Parathyroid adenoma (tissue), 2 donors: ENCODE measurements at regions not wholly inside any gene's neighbourhood (a gene's known extent, or its start where the extent isn't known, plus 50 kb on each side); places are given as distances from the start of the nearest gene placed in this dataset.

Experiments used
- H2AFZ ChIP-seq: fragments of 300-600 bp; sonication (generic); one replicate; pipeline ENCODE4 v1.7.0; 2017; ENCODE audit warnings: antibody characterized with exemption, mild to moderate bottlenecking
- H3K27ac ChIP-seq: fragments of 300-600 bp; sonication (generic); one replicate; pipeline ENCODE4 v1.7.0; 2017
- H3K27me3 ChIP-seq: fragments of 300-600 bp; sonication (generic); one replicate; pipeline ENCODE4 v1.7.0; 2017; ENCODE audit warnings: low read length; ENCODE audit not compliant: control insufficient read depth, insufficient read depth
- H3K36me3 ChIP-seq: fragments of 300-600 bp; sonication (generic); one replicate; pipeline ENCODE4 v1.7.0; 2017; ENCODE audit warnings: low read length; ENCODE audit not compliant: control insufficient read depth, insufficient read depth
- H3K4me1 ChIP-seq: fragments of 300-600 bp; sonication (generic); one replicate; pipeline ENCODE4 v1.7.0; 2017; ENCODE audit warnings: control low read depth
- H3K4me2 ChIP-seq: fragments of 300-600 bp; sonication (generic); one replicate; pipeline ENCODE4 v1.7.0; 2017; ENCODE audit warnings: low read length
- H3K4me3 ChIP-seq: fragments of 300-600 bp; sonication (generic); one replicate; pipeline ENCODE4 v1.7.0; 2017; ENCODE audit warnings: low read depth, low read length
- H3K79me2 ChIP-seq: fragments of 300-600 bp; sonication (generic); one replicate; pipeline ENCODE4 v1.7.0; 2017; ENCODE audit warnings: control low read depth
- H3K9ac ChIP-seq: fragments of 300-600 bp; sonication (generic); one replicate; pipeline ENCODE4 v1.7.0; 2017; ENCODE audit warnings: mild to moderate bottlenecking
- H3K9me3 ChIP-seq: fragments of 300-600 bp; sonication (generic); one replicate; pipeline ENCODE4 v1.7.0; 2017; ENCODE audit warnings: low read length; ENCODE audit not compliant: control insufficient read depth
- TF ChIP-seq, protein P1 (sequence below): fragments of 300-600 bp; sonication (generic); IDR thresholded peaks from one replicate; pipeline ENCODE4 v1.7.0; 2017; ENCODE audit warnings: antibody characterized with exemption, mild to moderate bottlenecking
- donor health status: primary hyperparathyroidism.

DNA sequence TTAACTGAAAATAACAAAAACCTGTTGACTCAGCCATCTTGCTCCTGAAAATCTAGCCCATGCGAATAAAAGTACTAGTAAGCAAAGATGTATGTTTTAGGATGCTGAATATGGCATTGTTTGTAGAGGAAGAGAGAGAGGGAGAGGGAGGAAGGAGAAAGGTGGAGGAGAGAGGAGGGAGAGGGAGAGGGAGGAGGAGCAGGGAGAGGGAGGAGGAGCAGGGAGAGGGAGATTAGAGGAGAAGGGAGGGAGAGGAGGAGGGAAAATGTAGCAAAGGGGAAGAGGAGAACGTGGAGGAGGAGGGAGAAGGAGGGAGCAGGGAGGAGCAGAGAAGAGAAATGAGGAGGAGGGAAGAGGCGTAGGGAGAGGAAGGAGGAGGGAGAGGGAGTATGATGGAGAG lies 324.5 kb upstream of the EEF2KMT start:
- H3K36me3 ChIP-seq = no peaks in the 10 kb centered on the region
- H3K9ac ChIP-seq = no peak overlapping the region
- no peak overlapping the region for H3K27ac ChIP-seq
- H3K4me1 ChIP-seq = no peaks in the 10 kb centered on the region
- no peaks in the 10 kb centered on the region for H3K79me2 ChIP-seq
- no peak overlapping the region for H2AFZ ChIP-seq
- TF ChIP-seq, protein P1, sequence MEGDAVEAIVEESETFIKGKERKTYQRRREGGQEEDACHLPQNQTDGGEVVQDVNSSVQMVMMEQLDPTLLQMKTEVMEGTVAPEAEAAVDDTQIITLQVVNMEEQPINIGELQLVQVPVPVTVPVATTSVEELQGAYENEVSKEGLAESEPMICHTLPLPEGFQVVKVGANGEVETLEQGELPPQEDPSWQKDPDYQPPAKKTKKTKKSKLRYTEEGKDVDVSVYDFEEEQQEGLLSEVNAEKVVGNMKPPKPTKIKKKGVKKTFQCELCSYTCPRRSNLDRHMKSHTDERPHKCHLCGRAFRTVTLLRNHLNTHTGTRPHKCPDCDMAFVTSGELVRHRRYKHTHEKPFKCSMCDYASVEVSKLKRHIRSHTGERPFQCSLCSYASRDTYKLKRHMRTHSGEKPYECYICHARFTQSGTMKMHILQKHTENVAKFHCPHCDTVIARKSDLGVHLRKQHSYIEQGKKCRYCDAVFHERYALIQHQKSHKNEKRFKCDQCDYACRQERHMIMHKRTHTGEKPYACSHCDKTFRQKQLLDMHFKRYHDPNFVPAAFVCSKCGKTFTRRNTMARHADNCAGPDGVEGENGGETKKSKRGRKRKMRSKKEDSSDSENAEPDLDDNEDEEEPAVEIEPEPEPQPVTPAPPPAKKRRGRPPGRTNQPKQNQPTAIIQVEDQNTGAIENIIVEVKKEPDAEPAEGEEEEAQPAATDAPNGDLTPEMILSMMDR = no peak
- H3K27me3 ChIP-seq = no peaks in the 10 kb centered on the region
- H3K9me3 ChIP-seq = no peaks in the 10 kb centered on the region
- no peak overlapping the region for H3K4me3 ChIP-seq
- H3K4me2 ChIP-seq = no peak overlapping the region

DNA sequence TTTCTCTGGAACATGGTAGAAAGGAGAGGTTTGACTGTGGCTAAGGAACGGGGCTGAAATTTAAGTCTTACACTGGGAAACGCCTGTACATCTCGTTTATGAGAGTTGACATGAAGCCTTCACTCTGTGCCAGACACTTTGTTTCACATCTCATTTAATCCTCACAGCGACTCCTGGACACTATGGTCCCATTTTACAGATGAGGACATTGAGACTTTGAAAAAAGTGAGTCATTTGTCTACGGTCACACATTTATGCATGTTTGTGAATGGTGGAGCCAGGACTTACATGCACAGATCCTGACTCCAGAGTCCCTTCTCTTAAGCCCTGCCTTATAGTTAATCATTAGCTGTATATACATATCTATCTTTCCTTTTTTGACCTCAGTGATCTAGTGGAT lies 318.4 kb upstream of the EEF2KMT start:
- no peaks in the 10 kb centered on the region for H3K79me2 ChIP-seq
- no peaks in the 10 kb centered on the region for H3K36me3 ChIP-seq
- no peak overlapping the region for H3K4me2 ChIP-seq
- H3K27ac ChIP-seq = no peak overlapping the region
- no peak overlapping the region for H2AFZ ChIP-seq
- TF ChIP-seq, protein P1 = no peak
- H3K27me3 ChIP-seq = no peaks in the 10 kb centered on the region
- H3K4me1 ChIP-seq = no peaks in the 10 kb centered on the region
- no peak overlapping the region for H3K4me3 ChIP-seq
- H3K9me3 ChIP-seq = no peaks in the 10 kb centered on the region
- H3K9ac ChIP-seq = no peak overlapping the region

DNA sequence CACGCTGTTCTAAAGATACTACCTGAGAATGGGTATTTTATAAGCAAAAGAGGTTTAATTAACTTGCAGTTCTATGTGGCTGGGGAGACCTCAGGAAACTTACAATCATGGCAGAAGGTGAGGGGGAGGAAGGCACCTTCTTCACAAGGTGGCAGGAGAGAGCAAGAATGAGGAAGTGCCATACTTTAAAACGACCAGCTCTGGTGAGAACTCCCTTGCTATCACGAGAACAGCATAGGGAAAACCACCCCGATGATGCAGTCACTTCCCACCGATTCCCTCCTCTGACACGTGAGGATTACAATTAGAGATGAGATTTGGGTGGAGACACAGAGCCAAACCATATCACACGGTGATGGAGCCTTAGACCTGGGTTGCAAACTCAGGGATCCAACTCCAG lies 317.5 kb upstream of the EEF2KMT start:
- Histone ChIP-seq H3K9ac (no peak overlapping the region), H2AFZ (no peak overlapping the region), H3K27me3 (no peaks in the 10 kb centered on the region), H3K79me2 (no peaks in the 10 kb centered on the region), H3K4me3 (no peak overlapping the region), H3K4me2 (no peak overlapping the region), H3K27ac (no peak overlapping the region), H3K9me3 (no peaks in the 10 kb centered on the region), H3K4me1 (no peaks in the 10 kb centered on the region), H3K36me3 (no peaks in the 10 kb centered on the region)
- TF ChIP-seq, protein P1 = no peak

DNA sequence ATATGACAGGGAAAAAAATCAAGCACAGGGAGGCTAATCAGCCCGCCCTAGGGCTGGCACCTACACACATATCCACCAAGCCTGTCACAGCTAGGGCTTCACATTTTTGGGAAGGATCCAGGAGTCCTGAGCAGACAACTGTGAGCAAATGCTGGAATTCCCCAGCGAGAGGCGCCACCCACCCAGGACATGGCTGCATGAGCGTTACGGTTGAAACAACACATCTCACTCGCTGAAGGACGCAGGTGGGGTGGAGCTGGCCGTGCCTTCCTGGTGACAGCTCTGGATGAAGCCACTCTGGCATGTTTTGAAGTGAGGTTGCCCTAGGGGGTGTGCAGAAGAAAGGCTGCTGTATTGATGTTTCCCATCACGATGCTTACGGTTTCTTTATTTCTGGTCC lies 315.1 kb upstream of the EEF2KMT start:
- Histone ChIP-seq H2AFZ (no peak overlapping the region), H3K4me1 (no peaks in the 10 kb centered on the region), H3K4me2 (no peak overlapping the region), H3K36me3 (no peaks in the 10 kb centered on the region), H3K79me2 (no peaks in the 10 kb centered on the region), H3K27ac (no peak overlapping the region), H3K27me3 (no peaks in the 10 kb centered on the region), H3K9ac (no peak overlapping the region), H3K9me3 (no peaks in the 10 kb centered on the region), H3K4me3 (no peak overlapping the region)
- TF ChIP-seq, protein P1 = no peak

DNA sequence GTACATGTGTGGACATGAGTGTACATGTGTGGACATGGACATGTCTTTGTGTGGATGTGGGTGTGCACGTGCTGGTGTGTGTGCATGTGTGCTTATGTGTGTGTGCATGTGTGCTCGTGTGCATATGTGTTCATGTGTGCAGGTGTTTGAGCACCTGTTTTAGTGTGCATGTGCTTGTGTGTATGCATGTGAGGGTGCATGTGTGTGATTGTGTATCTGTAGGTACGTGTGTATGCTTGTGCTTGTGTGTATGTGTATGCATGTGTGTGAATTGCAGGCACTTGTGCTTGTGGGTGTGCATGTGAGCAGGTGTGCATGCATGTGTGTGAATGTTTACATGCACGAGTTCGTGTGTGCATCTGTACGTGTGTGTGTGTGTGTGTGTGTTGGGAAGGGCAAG lies 300.6 kb upstream of the EEF2KMT start:
- H3K36me3 ChIP-seq = no peaks in the 10 kb centered on the region
- H3K9me3 ChIP-seq = no peaks in the 10 kb centered on the region
- no peaks in the 10 kb centered on the region for H3K27me3 ChIP-seq
- no peak overlapping the region for H3K4me3 ChIP-seq
- H3K27ac ChIP-seq = no peak overlapping the region
- no peaks in the 10 kb centered on the region for H3K79me2 ChIP-seq
- TF ChIP-seq, protein P1 = no peak
- H3K9ac ChIP-seq = no peak overlapping the region
- H3K4me1 ChIP-seq = no peaks in the 10 kb centered on the region
- no peak overlapping the region for H2AFZ ChIP-seq
- no peak overlapping the region for H3K4me2 ChIP-seq
